ENCODE measurements at regions not wholly inside any gene's neighbourhood (a gene's known extent, or its start where the extent isn't known, plus 50 kb on each side); places are given as distances from the start of the nearest gene placed in this dataset.

GRCh38 chr4:43233321-43233720 lies 340.8 kb downstream of the GRXCR1 start:
- intact Hi-C loops (cut with micrococcal nuclease), result no loop called here
- DNase-seq, result no peak
- no peak for TF ChIP-seq CTCF (IDR thresholded peaks at IDR 0.05; ENCODE audit: borderline replicate concordance)

GRCh38 chr4:43234626-43235415 lies 342.3 kb downstream of the GRXCR1 start:
- H3K4me1 ChIP-seq, result no peaks in the 10 kb centered on the region

More at GRCh38 chr4:43233321-43233720, 340.8 kb downstream of the GRXCR1 start:
- H3K36me3 ChIP-seq, result no peaks in the 10 kb centered on the region
- H3K27ac ChIP-seq (replicated peaks), result no peak overlapping the region
- no peaks in the 10 kb centered on the region for H3K9me3 ChIP-seq (replicated peaks)
- H3K27me3 ChIP-seq (ENCODE audit: low read depth), result no peaks in the 10 kb centered on the region
- no peak overlapping the region for H3K4me3 ChIP-seq
- no peaks in the 10 kb centered on the region for H3K4me1 ChIP-seq

DNA sequence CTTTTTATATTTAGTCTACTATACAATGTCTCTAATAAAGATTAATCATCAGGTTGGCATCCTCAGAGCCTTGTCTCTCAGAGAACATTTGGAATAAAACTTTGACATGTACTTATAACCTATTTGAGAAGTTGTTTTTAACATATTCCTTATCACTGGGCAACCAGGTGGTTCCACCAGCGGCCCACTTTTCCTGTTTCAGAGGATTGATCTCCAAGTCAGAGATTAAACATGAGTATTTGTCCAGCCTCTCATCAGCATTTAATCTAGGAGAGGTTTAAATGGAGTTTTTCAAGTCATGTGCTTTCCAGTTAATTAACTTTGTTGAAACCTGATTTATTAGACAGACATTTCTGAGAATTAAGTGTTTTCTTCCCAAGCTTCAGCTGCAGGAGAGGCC lies 345.5 kb downstream of the GRXCR1 start:
- H3K36me3 ChIP-seq, result no peaks in the 10 kb centered on the region
- TF ChIP-seq CTCF (IDR thresholded peaks at IDR 0.05; ENCODE audit: borderline replicate concordance), result no peak
- intact Hi-C loops (cut with micrococcal nuclease), result no loop called here
- no peaks in the 10 kb centered on the region for H3K27me3 ChIP-seq (ENCODE audit: low read depth)
- H3K4me3 ChIP-seq, result no peak overlapping the region
- no peak for DNase-seq
- H3K4me1 ChIP-seq, result no peaks in the 10 kb centered on the region
- no peak overlapping the region for H3K27ac ChIP-seq (replicated peaks)
- H3K9me3 ChIP-seq (replicated peaks), result peaks cover 3% of the 10 kb centered on the region

More at GRCh38 chr4:43234626-43235415, 342.3 kb downstream of the GRXCR1 start:
- Histone ChIP-seq H3K9me3 (replicated peaks) (no peaks in the 10 kb centered on the region), H3K27me3 (ENCODE audit: low read depth) (no peaks in the 10 kb centered on the region), H3K4me3 (no peak overlapping the region), H3K36me3 (no peaks in the 10 kb centered on the region), H3K27ac (replicated peaks) (no peak overlapping the region)
- no peak for DNase-seq
- intact Hi-C loops (cut with micrococcal nuclease), result no loop called here
- TF ChIP-seq CTCF (IDR thresholded peaks at IDR 0.05; ENCODE audit: borderline replicate concordance), result no peak

- TF ChIP-seq CTCF (IDR thresholded peaks at IDR 0.05; ENCODE audit: borderline replicate concordance), result no peak
- intact Hi-C loops (cut with micrococcal nuclease), result no loop called here
- no peak for DNase-seq
- H3K9me3 ChIP-seq (replicated peaks), result peaks cover 3% of the 10 kb centered on the region
- H3K36me3 ChIP-seq, result no peaks in the 10 kb centered on the region
- no peaks in the 10 kb centered on the region for H3K4me1 ChIP-seq
- no peaks in the 10 kb centered on the region for H3K27me3 ChIP-seq (ENCODE audit: low read depth)
- no peak overlapping the region for H3K27ac ChIP-seq (replicated peaks)
- H3K4me3 ChIP-seq, result no peak overlapping the region
Measured at GRCh38 chr4:43238585-43238984, 346.1 kb downstream of the GRXCR1 start.

DNA sequence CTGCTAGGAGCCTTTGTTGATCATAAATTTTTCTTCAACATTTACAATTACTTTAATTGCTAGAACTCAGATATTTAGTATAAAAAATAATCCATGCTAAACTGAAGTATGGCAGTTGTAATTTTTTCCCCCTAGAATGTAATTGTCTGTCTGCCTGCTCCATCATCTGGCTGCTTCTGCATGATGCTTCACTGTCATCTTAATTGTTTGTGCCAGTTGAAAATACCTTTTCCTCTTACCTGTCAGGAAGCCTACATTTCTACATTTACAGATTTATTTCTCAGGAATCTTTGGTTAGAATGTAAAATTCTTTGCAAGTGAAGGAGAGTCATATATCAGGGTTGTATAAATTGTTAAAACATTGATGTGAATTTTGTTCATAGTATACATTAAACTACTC lies 348.6 kb downstream of the GRXCR1 start:
- Histone ChIP-seq H3K4me1 (no peaks in the 10 kb centered on the region), H3K36me3 (no peaks in the 10 kb centered on the region), H3K27ac (replicated peaks) (no peak overlapping the region), H3K4me3 (no peak overlapping the region), H3K9me3 (replicated peaks) (peaks cover 3% of the 10 kb centered on the region), H3K27me3 (ENCODE audit: low read depth) (no peaks in the 10 kb centered on the region)
- intact Hi-C loops (cut with micrococcal nuclease), result no loop called here
- no peak for DNase-seq
- TF ChIP-seq CTCF (IDR thresholded peaks at IDR 0.05; ENCODE audit: borderline replicate concordance), result no peak

Data from left ventricle myocardium inferior (tissue), 1 donor.